Retinal pigment epithelial cell (primary cell): ENCODE measurements at regions not wholly inside any gene's neighbourhood (a gene's known extent, or its start where the extent isn't known, plus 50 kb on each side); places are given as distances from the start of the nearest gene placed in this dataset.
"Not testable (repeated sequence)": the region's sequence is repeated elsewhere in the genome, so short reads cannot be mapped to it uniquely, and the experiment has no call there.

Experiments used
- DNase-seq: peaks from one replicate; pipeline ENCODE4 v3.0.0-alpha.2; 2010; ENCODE audit warnings: low read depth
- H3K4me3 ChIP-seq: 2 replicates; pipeline ENCODE4 v1.5.1; 2011; ENCODE audit warnings: mild to moderate bottlenecking, low read length, control low read depth, moderate library complexity
- TF ChIP-seq, protein P1 (sequence below): conservative IDR thresholded peaks from 2 replicates; pipeline ENCODE4 v1.5.1; 2011; ENCODE audit warnings: low read depth, low read length, control low read depth, inconsistent platforms

DNA sequence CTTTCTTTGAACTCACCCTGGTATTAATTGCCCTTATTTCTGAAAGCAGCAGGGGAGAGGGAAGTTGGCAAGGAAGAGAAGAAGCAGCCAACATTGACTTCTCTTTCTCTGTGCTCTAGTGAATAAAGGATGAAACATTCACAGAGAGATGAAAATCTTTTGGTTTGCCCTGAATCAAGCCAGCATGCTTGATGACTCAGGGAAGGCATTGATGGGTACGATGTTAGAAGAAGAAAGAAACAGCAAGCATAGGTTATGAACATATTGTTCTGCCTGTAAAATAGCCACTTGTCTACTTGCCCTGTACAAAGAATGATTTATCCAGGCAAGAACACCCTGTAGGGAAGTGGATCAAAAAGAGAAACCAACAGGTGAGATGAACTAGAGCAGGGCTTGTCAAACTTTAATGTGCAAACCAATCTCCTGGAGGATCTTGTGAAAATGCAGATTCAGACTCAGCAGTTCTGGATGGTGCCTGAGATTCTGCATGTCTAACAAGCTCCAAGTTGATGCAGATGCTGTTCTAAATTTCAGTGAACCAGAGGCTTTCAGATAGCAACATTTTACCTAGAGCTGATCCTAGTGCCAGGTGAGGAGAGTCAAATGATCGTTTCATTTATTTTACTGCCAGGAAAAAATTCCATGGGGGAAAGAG is 586.6 kb upstream of the TLE4 start:
- H3K4me3 ChIP-seq, result no peak overlapping the region
- no peak for DNase-seq
- TF ChIP-seq, protein P1, sequence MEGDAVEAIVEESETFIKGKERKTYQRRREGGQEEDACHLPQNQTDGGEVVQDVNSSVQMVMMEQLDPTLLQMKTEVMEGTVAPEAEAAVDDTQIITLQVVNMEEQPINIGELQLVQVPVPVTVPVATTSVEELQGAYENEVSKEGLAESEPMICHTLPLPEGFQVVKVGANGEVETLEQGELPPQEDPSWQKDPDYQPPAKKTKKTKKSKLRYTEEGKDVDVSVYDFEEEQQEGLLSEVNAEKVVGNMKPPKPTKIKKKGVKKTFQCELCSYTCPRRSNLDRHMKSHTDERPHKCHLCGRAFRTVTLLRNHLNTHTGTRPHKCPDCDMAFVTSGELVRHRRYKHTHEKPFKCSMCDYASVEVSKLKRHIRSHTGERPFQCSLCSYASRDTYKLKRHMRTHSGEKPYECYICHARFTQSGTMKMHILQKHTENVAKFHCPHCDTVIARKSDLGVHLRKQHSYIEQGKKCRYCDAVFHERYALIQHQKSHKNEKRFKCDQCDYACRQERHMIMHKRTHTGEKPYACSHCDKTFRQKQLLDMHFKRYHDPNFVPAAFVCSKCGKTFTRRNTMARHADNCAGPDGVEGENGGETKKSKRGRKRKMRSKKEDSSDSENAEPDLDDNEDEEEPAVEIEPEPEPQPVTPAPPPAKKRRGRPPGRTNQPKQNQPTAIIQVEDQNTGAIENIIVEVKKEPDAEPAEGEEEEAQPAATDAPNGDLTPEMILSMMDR, result no peak

DNA sequence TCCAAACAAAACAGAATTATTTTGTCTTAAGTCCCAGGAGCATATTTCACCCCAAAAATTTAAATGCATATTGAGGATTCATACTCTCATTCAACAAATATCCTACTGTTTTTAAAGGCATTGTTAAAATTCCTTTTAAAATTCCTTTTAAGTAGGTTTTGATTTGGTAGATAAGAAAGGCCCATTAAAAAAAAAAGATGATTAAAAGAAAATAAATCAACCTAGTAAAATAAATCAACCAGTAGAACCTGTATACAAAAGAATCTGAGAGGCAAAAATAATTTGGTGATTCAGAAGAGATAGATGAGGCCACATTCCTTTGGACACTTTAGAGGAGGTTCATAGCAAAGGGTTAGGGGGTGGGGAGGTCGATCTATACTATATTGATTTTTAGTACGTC is 585.3 kb upstream of the TLE4 start:
- TF ChIP-seq, protein P1, result no peak
- no peak overlapping the region for H3K4me3 ChIP-seq
- no peak for DNase-seq

DNA sequence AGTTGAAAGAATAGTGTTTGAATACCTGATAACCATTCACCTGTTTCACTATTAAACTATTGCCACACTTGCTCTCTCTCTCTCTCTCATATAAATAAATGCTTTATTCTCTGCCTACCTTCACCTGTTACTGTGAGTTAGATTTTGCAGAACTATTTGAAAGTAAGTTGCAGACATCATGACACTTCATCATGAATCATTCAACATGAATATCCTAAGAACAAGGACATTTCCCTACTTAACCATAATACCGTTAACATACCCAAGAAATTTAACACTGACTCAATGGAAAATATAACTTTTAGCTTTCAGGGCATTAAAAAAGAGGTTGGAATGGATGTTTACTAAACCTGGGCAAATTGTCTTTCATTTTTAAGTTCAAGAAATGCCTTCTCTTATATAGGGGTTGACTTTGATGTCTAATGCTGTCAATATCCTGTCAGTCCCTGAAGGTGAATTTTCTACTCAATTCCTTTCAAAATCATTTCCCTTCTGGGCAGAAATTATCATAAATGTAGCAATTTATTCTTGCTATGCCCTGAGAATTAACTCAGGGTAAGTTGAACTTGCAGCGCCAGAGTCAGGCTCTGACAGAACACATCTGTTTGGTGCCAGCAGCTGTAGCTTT is 582.6 kb upstream of the TLE4 start:
- no peak for DNase-seq
- TF ChIP-seq, protein P1, result no peak
- H3K4me3 ChIP-seq, result no peak overlapping the region

DNA sequence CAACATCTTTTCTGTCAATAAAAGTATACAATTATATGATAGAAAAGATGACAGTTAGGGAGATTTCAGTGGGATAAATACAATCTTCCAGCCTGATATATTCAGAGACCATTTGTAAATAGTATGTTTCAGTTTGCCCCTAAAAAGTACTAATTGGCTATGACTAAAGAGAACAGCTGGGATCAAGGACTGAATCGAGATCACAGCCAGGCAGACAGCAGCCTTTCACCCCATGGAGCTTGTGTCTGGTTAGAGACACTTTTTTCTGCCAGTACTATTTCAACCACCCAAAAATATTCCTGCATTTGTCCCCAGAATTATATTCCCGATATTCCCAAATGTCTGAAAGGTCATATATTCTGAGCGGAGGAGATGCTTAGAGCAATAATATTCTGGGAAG is 577.3 kb upstream of the TLE4 start:
- TF ChIP-seq, protein P1, result no peak
- H3K4me3 ChIP-seq, result no peak overlapping the region
- no peak for DNase-seq

DNA sequence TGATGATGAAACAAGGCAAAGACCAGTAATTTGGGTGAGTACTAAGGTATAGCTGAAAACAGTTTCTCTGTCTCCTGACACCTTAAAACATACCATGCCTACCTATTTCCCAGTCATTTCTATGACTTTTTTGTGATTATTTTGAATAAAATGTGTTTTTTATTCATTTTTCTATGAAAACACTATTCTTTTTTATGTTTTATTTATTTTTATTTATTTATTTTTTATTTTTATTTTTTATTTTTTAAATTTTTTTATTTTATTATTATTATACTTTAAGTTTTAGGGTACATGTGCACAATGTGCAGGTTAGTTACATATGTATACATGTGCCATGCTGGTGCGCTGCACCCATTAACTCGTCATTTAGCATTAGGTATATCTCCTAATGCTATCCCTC is 576.8 kb upstream of the TLE4 start:
- H3K4me3 ChIP-seq, DNase-seq: not testable (repeated sequence)

DNA sequence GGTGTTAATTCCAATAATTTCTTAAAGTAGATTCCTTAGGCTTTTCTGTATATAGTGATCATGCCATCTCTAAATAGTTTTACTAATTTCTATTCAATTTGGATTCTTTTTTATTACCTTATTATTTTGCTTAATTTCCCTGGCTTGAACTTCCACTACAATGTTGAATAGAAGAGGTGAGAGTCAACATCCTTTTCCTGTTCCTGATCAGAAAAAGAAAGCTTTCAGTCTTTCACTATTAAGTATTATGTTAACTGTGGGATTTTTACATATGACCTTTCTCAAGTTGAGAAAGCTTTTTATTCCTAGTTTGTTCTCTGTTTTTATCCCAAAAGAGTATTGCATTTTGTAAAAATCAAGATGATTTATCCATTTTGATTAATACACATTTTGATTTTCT is 574.5 kb upstream of the TLE4 start:
- no peak overlapping the region for H3K4me3 ChIP-seq
- DNase-seq, result no peak
- TF ChIP-seq, protein P1, result no peak

DNA sequence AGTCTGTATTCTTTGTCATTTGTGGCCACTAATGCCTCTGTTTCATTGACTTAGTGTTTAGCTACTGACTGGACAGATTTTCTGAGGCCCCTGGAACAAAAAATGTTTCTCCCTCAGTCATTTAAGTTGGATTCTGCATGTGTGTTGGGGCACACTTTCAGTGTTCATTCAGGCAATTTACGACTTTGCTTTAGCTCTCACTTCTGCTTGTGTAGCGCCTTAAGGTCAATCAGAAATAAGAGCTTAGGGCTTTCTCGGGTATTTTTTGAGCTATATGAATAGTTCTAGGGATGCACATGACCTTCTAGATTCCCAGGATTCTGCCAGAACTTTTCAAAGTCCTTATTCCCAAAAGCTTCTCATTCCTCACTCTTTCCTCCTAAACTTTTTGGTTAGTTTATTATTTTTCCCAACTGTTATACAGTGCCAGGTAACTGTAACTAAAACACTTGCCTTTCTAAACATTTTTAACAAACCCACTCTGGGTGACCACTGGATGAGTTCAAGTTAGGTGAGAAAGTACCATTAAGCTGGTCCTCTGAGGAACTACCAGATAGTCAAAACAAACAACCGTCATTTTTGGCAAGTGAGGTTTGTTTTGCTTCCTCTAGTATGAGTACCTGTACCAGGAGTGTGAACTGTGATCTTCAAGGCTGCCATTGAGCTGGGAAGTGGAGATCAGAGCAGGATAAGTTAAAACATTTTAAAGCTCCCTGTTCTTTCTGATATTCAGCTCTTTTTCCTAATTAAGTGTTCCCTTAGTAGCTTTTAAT is 571.3 kb upstream of the TLE4 start:
- no peak overlapping the region for H3K4me3 ChIP-seq
- TF ChIP-seq, protein P1, result no peak
- DNase-seq, result no peak
